WTC11 (cell line): ENCODE measurements at regions not wholly inside any gene's neighbourhood (a gene's known extent, or its start where the extent isn't known, plus 50 kb on each side); places are given as distances from the start of the nearest gene placed in this dataset.

ENCODE experiments used
- ATAC-seq: fragments of 200-7000 bp; cut with Tn5 transposase; 2 replicates; pipeline ENCODE4 v1.10.0; 2021; ENCODE audit warnings: mild to moderate bottlenecking, moderate library complexity
- CTCF ChIA-PET: fragments of 300-600 bp; sonication (Branson Sonifier 250); formaldehyde crosslinking; loops from one replicate; lab custom pipeline; 2021; ENCODE audit warnings: antibody characterized with exemption; lab: Charles Lee
- POLR2A ChIA-PET: fragments of 350-600 bp; sonication (Branson Sonifier 250); formaldehyde crosslinking; loops from one replicate; lab custom pipeline; 2021; ENCODE audit warnings: antibody characterized with exemption; lab: Charles Lee
- DNase-seq: peaks from one replicate; pipeline ENCODE4 v3.0.0; 2021; ENCODE audit warnings: low spot score
- H3K27ac Mint-ChIP-seq: 2 replicates; pipeline ENCODE4 v1.8.0; 2021; ENCODE audit warnings: mixed read lengths
- H3K27me3 Mint-ChIP-seq: 2 replicates; pipeline ENCODE4 v1.8.0; 2021; ENCODE audit warnings: low read depth, mild to moderate bottlenecking, moderate library complexity, mixed read lengths
- H3K36me3 Mint-ChIP-seq: 2 replicates; pipeline ENCODE4 v1.8.0; 2021; ENCODE audit warnings: mixed read lengths
- H3K4me1 Mint-ChIP-seq: 2 replicates; pipeline ENCODE4 v1.8.0; 2022; ENCODE audit warnings: mixed read lengths
- H3K4me3 Mint-ChIP-seq: 2 replicates; pipeline ENCODE4 v1.8.0; 2021; ENCODE audit warnings: mild to moderate bottlenecking, moderate library complexity, mixed read lengths
- H3K9me3 Mint-ChIP-seq: 2 replicates; pipeline ENCODE4 v1.8.0; 2021; ENCODE audit warnings: mixed read lengths
- ESRRA ChIP-seq: sonication (generic); formaldehyde crosslinking; IDR thresholded peaks from 2 replicates; pipeline ENCODE4 v1.8.1; 2022; ENCODE audit warnings: mild to moderate bottlenecking, missing genetic modification reagents, borderline replicate concordance
- ETV6 ChIP-seq: sonication (generic); formaldehyde crosslinking; IDR thresholded peaks from 2 replicates; pipeline ENCODE4 v1.8.1; 2022; ENCODE audit warnings: mild to moderate bottlenecking, missing genetic modification reagents
- FOXP4 ChIP-seq: sonication (generic); formaldehyde crosslinking; IDR thresholded peaks from 2 replicates; pipeline ENCODE4 v1.8.0; 2022; ENCODE audit warnings: mild to moderate bottlenecking, missing genetic modification reagents
- HMGXB4 ChIP-seq: sonication (generic); formaldehyde crosslinking; IDR thresholded peaks from 2 replicates; pipeline ENCODE4 v1.8.1; 2023; ENCODE audit warnings: mild to moderate bottlenecking, moderate library complexity, missing genetic modification reagents
- IRF2 ChIP-seq: sonication (generic); formaldehyde crosslinking; IDR thresholded peaks from 2 replicates; pipeline ENCODE4 v1.8.0; 2022; ENCODE audit warnings: low read depth, missing genetic modification reagents, borderline replicate concordance
- OVOL2 ChIP-seq: fragments of 250-450 bp; sonication (Bioruptor Pico); IDR thresholded peaks from 2 replicates; pipeline ENCODE4 v1.9.0; 2021; ENCODE audit warnings: mild to moderate bottlenecking, borderline replicate concordance
- RORB ChIP-seq: fragments of 250-450 bp; sonication (Bioruptor Pico); IDR thresholded peaks from 2 replicates; pipeline ENCODE4 v1.9.0; 2021; ENCODE audit warnings: mild to moderate bottlenecking
- SMAD3 ChIP-seq: sonication (generic); formaldehyde crosslinking; IDR thresholded peaks from 2 replicates; pipeline ENCODE4 v1.8.0; 2022; ENCODE audit warnings: missing genetic modification reagents, mild to moderate bottlenecking, borderline replicate concordance
- TEAD1 ChIP-seq: sonication (generic); formaldehyde crosslinking; IDR thresholded peaks from 2 replicates; pipeline ENCODE4 v1.8.0; 2022; ENCODE audit warnings: mild to moderate bottlenecking, missing genetic modification reagents
- USF1 ChIP-seq: sonication (generic); formaldehyde crosslinking; IDR thresholded peaks from 2 replicates; pipeline ENCODE4 v1.8.0; 2022; ENCODE audit warnings: mild to moderate bottlenecking, missing genetic modification reagents
- ZBTB43 ChIP-seq: sonication (generic); formaldehyde crosslinking; IDR thresholded peaks from 2 replicates; pipeline ENCODE4 v1.8.1; 2023; ENCODE audit warnings: mild to moderate bottlenecking, missing genetic modification reagents
- ZNF263 ChIP-seq: sonication (generic); formaldehyde crosslinking; IDR thresholded peaks from 2 replicates; pipeline ENCODE4 v1.8.1; 2022; ENCODE audit warnings: low read depth, mild to moderate bottlenecking, moderate library complexity, missing genetic modification reagents
- ZNF671 ChIP-seq: fragments of 250-450 bp; sonication (Bioruptor Pico); IDR thresholded peaks from 2 replicates; pipeline ENCODE4 v1.8.0; 2021; ENCODE audit warnings: mild to moderate bottlenecking
- TF ChIP-seq, protein P1 (sequence below): fragments of 250-450 bp; sonication (Bioruptor Pico); IDR thresholded peaks from 2 replicates; pipeline ENCODE4 v1.9.0; 2021; ENCODE audit warnings: mild to moderate bottlenecking

- TF ChIP-seq ESRRA (CRISPR knock-in tag) (no peak), ZNF671 (CRISPR knock-in tag) (no peak), HMGXB4 (no peak), ETV6 (no peak), TEAD1 (CRISPR knock-in tag) (no peak), FOXP4 (CRISPR knock-in tag) (no peak), SMAD3 (no peak), ZNF263 (CRISPR knock-in tag) (no peak)
These were observed 95.1 kb downstream of the TBX19 start (continued) for GRCh38 chr1:168375566-168376300.

DNA sequence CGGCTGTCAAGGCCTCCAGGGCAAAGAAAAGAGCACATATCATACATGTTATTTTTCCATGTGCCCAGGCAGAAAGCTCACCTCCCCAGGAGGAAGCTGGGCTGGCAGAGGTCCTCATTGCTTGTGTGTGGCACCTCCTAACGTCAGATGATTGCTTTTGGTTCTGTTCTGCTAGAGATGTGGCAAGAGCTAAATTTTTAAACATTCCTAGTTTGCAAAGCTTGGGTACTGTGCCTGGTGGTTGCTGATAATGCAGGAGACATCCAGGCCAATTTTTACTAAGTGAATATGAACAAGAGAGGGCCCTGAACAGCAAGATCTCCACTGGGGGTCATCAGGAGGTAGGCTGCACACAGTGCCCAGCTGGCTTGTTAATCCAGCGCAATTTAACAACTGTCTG is 93.9 kb downstream of the TBX19 start:
- CTCF ChIA-PET, result no interaction called here
- DNase-seq (no peak), ATAC-seq (no peak)
- no peak overlapping the region for H3K27ac Mint-ChIP-seq
- no peaks in the 10 kb centered on the region; the same call in 1 of the 2 replicates for H3K27me3 Mint-ChIP-seq
- TF ChIP-seq OVOL2 (CRISPR knock-in tag), result no peak
- no peak for TF ChIP-seq RORB (CRISPR knock-in tag)
- TF ChIP-seq ZBTB43 (CRISPR knock-in tag), result no peak
- no peak for TF ChIP-seq IRF2 (CRISPR knock-in tag)
- TF ChIP-seq ESRRA (CRISPR knock-in tag), result no peak
- TF ChIP-seq ETV6, result no peak
- TF ChIP-seq, protein P1, sequence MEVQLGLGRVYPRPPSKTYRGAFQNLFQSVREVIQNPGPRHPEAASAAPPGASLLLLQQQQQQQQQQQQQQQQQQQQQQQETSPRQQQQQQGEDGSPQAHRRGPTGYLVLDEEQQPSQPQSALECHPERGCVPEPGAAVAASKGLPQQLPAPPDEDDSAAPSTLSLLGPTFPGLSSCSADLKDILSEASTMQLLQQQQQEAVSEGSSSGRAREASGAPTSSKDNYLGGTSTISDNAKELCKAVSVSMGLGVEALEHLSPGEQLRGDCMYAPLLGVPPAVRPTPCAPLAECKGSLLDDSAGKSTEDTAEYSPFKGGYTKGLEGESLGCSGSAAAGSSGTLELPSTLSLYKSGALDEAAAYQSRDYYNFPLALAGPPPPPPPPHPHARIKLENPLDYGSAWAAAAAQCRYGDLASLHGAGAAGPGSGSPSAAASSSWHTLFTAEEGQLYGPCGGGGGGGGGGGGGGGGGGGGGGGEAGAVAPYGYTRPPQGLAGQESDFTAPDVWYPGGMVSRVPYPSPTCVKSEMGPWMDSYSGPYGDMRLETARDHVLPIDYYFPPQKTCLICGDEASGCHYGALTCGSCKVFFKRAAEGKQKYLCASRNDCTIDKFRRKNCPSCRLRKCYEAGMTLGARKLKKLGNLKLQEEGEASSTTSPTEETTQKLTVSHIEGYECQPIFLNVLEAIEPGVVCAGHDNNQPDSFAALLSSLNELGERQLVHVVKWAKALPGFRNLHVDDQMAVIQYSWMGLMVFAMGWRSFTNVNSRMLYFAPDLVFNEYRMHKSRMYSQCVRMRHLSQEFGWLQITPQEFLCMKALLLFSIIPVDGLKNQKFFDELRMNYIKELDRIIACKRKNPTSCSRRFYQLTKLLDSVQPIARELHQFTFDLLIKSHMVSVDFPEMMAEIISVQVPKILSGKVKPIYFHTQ (CRISPR knock-in tag), result no peak
- TF ChIP-seq, all 79 proteins: peak for 0
- Mint-ChIP-seq H3K4me1 (no peaks in the 10 kb centered on the region), H3K36me3 (no peaks in the 10 kb centered on the region), H3K4me3 (no peak overlapping the region), H3K9me3 (peaks cover 3% of the 10 kb centered on the region; the same call in 1 of the 2 replicates)
- POLR2A ChIA-PET, result no interaction called here

GRCh38 chr1:168373869-168374268 is 93.2 kb downstream of the TBX19 start:
- ATAC-seq (no peak), DNase-seq (no peak)
- no peak for TF ChIP-seq USF1 (CRISPR knock-in tag)
- TF ChIP-seq, all 79 proteins: peak for 0
- no peaks in the 10 kb centered on the region; the same call in 1 of the 2 replicates for H3K27me3 Mint-ChIP-seq
- H3K27ac Mint-ChIP-seq, result no peak overlapping the region
- H3K36me3 Mint-ChIP-seq, result no peaks in the 10 kb centered on the region
- ChIA-PET POLR2A (no interaction called here), CTCF (interaction anchor here (1.6 kb wide), 1 partner anchor 31 kb away, joined by 5 read pairs; no protein-coding TSS in a partner anchor)
- no peaks in the 10 kb centered on the region for H3K9me3 Mint-ChIP-seq
- H3K4me3 Mint-ChIP-seq, result no peak overlapping the region
- no peaks in the 10 kb centered on the region for H3K4me1 Mint-ChIP-seq
